ENCODE measurements at regions not wholly inside any gene's neighbourhood (a gene's known extent, or its start where the extent isn't known, plus 50 kb on each side); places are given as distances from the start of the nearest gene placed in this dataset.

DNA sequence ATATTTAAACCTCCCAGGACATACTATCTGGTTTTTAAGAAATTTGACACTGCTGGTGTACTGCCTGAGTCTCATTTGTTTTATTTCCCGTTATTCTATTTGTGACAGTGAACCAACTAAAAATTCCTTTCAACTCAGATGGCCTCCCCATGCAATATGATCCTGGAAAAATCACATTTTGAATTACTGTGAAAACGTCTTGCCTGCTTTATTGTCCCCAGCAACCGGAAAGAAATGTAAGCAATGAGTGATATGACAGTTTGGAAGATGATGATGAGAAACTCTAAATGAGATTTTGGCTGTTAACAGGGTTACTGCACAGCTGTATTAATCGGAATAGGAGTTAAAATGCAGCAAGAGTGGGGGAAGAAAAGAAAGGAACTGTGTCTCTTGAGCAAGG, 590.7 kb upstream of the CDH5 start:
- H3K4me3 ChIP-seq: no peak overlapping the region
- no peak overlapping the region for H3K27ac ChIP-seq

DNA sequence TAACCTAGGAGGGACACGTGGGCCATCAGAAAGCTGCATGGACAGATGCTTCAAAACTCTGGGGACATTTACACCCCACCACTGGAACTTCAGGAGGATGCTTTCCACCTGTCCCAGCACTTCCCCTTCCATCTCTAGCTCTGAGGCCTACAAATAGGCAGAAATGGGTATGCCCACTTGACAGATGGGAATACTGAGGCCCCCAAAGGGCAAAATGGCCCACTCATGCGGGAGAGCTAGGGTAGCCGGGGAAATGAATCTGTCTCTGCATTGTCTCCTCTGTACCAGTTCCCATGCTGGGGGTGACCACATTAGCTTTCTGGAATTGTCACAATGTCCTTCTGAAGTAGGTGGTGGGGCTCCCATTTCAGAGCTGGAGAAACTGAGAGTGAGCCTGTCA, 592.1 kb upstream of the CDH5 start:
- Histone ChIP-seq H3K9me3 (no peaks in the 10 kb centered on the region), H3K27me3 (no peaks in the 10 kb centered on the region), H3K4me1 (no peaks in the 10 kb centered on the region), H3K27ac (no peak overlapping the region), H3K36me3 (no peaks in the 10 kb centered on the region), H3K4me3 (no peak overlapping the region)
- TF ChIP-seq, protein P1, sequence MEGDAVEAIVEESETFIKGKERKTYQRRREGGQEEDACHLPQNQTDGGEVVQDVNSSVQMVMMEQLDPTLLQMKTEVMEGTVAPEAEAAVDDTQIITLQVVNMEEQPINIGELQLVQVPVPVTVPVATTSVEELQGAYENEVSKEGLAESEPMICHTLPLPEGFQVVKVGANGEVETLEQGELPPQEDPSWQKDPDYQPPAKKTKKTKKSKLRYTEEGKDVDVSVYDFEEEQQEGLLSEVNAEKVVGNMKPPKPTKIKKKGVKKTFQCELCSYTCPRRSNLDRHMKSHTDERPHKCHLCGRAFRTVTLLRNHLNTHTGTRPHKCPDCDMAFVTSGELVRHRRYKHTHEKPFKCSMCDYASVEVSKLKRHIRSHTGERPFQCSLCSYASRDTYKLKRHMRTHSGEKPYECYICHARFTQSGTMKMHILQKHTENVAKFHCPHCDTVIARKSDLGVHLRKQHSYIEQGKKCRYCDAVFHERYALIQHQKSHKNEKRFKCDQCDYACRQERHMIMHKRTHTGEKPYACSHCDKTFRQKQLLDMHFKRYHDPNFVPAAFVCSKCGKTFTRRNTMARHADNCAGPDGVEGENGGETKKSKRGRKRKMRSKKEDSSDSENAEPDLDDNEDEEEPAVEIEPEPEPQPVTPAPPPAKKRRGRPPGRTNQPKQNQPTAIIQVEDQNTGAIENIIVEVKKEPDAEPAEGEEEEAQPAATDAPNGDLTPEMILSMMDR (IDR thresholded peaks at IDR 0.05): no peak
- no peak for DNase-seq

More for the DNA sequence above, 590.7 kb upstream of the CDH5 start:
- TF ChIP-seq POLR2A (IDR thresholded peaks at IDR 0.05): no peak
- TF ChIP-seq, protein P1 (IDR thresholded peaks at IDR 0.05): no peak
- no peaks in the 10 kb centered on the region for H3K4me1 ChIP-seq
- H3K27me3 ChIP-seq: no peaks in the 10 kb centered on the region
- H3K36me3 ChIP-seq: no peaks in the 10 kb centered on the region
- no peak for DNase-seq
- H3K9me3 ChIP-seq: no peaks in the 10 kb centered on the region

DNA sequence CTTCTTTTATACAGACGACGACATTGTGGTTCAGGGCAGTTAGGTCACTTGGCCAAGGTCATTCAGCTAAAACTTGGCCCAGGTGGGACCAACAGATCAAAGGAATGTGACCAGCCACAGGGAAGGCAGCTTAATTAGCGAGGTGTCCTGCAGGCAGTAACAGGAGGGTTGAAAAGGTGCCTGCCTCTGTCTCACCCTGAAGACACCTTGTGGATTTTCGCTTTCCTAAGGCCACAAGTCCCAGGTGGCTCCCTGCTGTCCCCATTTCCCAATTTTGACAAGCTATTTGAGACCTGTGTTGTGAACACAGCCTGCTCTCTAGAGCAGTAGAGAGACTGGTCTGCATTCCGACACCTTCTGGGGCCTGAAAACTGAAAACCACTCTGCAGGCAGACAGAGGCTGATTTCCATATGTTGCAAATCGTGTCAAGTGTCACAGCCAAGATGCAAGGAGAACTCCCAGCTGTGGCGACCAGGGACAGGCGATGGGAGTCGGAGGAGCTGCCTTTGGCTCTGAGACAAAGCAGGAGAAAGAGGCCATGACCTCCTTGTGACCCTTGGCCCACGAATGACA, 593.1 kb upstream of the CDH5 start:
- H3K27ac ChIP-seq: no peak overlapping the region

DNA sequence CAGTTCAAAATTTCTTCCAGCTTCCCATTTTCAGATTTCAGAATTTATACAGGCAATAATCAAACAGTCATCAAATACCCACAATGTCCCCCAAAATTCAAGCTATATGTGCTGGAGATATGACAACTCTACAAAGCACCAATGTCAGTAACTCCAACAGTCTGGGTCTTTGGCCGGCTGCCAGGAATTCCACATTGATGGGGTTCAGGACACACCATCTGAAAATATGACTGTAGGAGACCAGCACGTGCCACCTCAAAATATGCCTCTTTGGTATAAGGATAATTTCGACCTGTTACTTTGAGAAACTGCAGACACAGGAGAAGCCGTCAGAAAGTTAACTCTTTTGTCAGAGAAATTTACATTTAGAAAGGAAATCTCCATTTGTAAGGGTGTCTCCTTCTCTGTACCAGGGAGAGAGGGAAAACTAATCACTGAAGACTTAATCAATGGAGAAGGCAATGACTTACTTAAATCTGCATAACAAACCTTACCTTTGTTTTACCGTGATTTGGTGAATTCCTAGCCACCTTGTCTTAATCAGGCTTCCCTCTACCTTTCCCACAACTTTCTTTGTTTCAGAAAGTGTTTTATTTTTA, 594.3 kb upstream of the CDH5 start:
- H3K27ac ChIP-seq: no peak overlapping the region
- H3K9me3 ChIP-seq: no peaks in the 10 kb centered on the region
- no peak overlapping the region for H3K4me3 ChIP-seq
- H3K27me3 ChIP-seq: no peaks in the 10 kb centered on the region
- H3K36me3 ChIP-seq: no peaks in the 10 kb centered on the region
- no peaks in the 10 kb centered on the region for H3K4me1 ChIP-seq
- DNase-seq: no peak
- TF ChIP-seq, protein P1 (IDR thresholded peaks at IDR 0.05): no peak
- TF ChIP-seq POLR2A (IDR thresholded peaks at IDR 0.05): no peak

More for the DNA sequence above, 593.1 kb upstream of the CDH5 start:
- no peaks in the 10 kb centered on the region for H3K4me1 ChIP-seq
- no peaks in the 10 kb centered on the region for H3K9me3 ChIP-seq
- H3K27me3 ChIP-seq: no peaks in the 10 kb centered on the region
- no peak overlapping the region for H3K4me3 ChIP-seq
- DNase-seq: no peak
- TF ChIP-seq, protein P1 (IDR thresholded peaks at IDR 0.05): no peak
- no peak for TF ChIP-seq POLR2A (IDR thresholded peaks at IDR 0.05)
- no peaks in the 10 kb centered on the region for H3K36me3 ChIP-seq

DNA sequence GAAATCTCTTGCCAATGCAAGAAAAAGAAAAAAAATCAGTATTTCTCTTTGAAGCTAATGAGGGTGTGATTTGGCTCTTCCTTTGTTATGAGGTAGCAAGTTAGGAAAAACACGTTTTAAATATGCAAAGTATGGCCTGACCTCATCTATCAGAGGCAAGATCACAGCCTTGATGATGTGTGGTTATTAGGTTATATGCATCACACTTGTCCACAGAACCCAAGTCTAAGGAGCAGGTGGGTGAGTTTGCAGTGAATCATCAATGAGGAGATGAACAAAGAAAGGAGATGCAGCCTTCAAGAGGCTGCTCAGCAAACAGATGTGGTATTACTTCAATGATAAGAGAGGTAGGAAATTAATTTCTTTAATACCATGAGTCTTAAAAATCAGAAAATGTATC, 594.8 kb upstream of the CDH5 start:
- TF ChIP-seq, protein P1 (IDR thresholded peaks at IDR 0.05): no peak
- TF ChIP-seq POLR2A (IDR thresholded peaks at IDR 0.05): no peak
- no peak for DNase-seq

More for the DNA sequence above, 594.8 kb upstream of the CDH5 start:
- H3K36me3 ChIP-seq: no peaks in the 10 kb centered on the region
- no peaks in the 10 kb centered on the region for H3K4me1 ChIP-seq
- no peaks in the 10 kb centered on the region for H3K27me3 ChIP-seq
- no peaks in the 10 kb centered on the region for H3K9me3 ChIP-seq
- H3K4me3 ChIP-seq: no peak overlapping the region
- H3K27ac ChIP-seq: no peak overlapping the region

All from Peyer's patch (tissue), 4 donors.